ENCODE measurements at regions not wholly inside any gene's neighbourhood (a gene's known extent, or its start where the extent isn't known, plus 50 kb on each side); places are given as distances from the start of the nearest gene placed in this dataset.
"Not testable (repeated sequence)": the region's sequence is repeated elsewhere in the genome, so short reads cannot be mapped to it uniquely, and the experiment has no call there.

DNA sequence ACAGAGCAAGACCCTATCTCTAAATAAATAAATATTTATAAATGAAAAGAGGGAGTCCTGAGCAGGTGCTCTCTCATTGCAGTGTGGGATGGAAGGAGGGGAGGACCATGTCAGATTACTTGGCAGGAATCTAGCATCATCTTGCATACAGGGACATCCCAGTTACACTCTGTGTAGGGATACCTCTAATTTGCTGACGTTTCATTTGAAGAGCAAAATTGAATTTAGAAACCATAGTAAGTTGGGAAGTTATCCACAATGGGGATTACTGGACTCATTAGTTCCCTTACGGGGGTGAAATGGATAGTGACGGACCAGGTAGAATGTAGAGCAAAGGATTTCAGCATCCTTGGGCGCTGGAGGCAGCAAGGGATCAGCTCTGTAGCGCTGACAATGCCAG, 52.1 kb downstream of the ARHGEF18 start:
- no peak for DNase-seq (ENCODE audit: low read depth in 2 of 2)

DNA sequence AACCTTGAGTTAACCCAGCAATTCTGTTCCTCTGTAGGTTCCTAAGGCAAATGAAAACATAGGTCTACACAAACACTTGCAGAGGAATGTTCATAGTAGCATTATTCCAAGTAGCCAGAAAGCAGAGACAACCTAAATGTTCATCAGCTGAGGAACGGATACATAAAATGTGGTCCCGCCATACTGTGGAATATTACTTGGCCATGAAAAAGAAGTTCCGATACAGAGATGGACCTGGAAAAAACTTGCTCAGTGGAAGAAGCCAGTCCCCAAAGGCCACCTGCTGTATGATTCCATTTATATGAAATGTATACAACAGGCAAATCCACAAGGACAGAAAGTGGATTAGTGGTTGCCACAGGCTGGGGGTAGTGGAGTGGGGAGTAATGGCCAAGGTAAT, 53.0 kb downstream of the ARHGEF18 start:
- DNase-seq (ENCODE audit: low read depth in 2 of 2) = no peak

- not testable (repeated sequence) for DNase-seq (ENCODE audit: low read depth in 2 of 2)
Measured at GRCh38 chr19:7405482-7405881, 56.7 kb downstream of the ARHGEF18 start.

GRCh38 chr19:7408251-7408650, 59.5 kb downstream of the ARHGEF18 start:
- DNase-seq (ENCODE audit: low read depth in 2 of 2) = no peak

- DNase-seq (ENCODE audit: low read depth in 2 of 2) = no peak
Measured at GRCh38 chr19:7410946-7411345, 62.2 kb downstream of the ARHGEF18 start.

DNA sequence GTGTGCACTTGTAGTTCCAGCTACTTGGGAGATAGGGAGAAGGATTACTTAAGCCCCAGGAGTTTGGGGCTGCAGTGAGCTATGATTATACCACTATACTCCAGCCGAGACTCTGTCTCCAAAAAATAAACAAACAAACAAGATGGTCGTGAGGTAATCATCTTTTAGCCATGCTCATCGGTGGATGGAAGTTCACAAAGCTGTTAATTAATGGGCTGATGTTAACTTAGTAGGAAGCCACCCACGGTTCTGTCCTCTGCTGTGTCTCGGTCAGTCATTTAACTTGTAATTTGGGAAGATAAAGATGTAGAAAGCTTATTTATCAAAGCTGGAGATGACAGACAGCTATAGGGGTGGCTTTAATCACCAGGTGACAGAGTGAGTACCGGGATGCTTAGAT, 64.9 kb downstream of the ARHGEF18 start:
- DNase-seq (ENCODE audit: low read depth in 2 of 2) = no peak

- peak in 1 of 2 donors; percentile 43 for DNase-seq (ENCODE audit: low read depth in 2 of 2)
Measured at GRCh38 chr19:7415163-7415856, 66.6 kb downstream of the ARHGEF18 start.

DNA sequence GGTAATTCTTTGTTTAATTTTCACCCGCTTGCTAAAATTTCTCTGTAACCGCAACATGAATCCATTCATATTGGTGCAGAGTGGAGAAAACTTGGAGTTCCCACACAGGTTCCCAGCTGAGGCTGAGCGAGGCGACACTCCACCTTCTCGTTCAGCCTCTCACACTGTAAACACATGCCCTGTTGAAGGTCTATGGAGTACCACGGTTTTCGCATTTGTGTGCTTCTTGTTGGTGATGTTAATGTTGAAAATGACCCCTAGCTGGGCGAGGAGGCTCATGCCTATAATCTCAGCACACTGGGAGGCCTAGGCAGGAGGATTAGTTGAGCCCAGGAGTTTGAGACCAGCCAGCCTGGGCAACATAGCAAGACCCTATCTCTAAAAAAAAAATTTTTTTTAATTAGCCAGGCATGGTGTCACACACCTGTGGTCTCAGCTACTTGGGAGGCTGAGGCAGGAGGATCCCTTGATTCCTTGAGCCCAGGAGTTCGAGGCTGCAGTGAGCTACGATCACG, 67.2 kb downstream of the ARHGEF18 start:
- no peak for DNase-seq (ENCODE audit: low read depth in 2 of 2)

DNA sequence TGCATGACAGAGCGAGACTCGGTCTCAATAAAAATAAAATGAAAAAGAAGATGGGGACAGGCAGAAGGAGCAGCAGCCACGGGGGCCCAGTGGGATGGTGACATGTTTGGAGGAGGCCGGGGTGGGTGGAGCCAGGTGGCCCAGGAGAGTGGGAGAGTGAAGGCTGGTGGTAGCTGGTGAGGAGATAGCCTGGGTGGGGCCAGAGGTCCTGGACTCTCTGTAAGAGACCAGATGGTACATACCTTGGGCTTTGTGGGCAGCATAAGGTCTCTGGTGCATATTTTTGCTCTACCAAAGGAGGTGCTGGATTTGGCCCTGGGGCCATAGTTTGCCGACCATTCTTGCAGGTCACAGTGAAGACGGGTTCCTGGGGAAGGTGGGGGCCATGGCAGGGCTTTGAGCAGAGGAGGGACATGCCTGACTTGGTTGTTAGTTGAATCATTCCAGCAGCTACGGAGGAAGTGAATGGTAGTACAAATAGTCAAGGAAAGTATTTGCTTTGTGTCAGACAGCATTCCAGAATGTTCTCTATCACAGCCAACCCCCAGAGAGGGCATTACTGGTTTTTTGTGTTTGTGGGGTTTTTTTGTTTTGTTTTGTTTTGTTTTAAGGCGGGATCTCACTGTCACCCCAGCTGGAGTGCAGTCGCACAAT, 69.1 kb downstream of the ARHGEF18 start:
- DNase-seq (ENCODE audit: low read depth in 2 of 2) = peak in 1 of 2 donors; percentile 3

- DNase-seq (ENCODE audit: low read depth in 2 of 2) = no peak
Measured at GRCh38 chr19:7418596-7418995, 69.9 kb downstream of the ARHGEF18 start.

DNA sequence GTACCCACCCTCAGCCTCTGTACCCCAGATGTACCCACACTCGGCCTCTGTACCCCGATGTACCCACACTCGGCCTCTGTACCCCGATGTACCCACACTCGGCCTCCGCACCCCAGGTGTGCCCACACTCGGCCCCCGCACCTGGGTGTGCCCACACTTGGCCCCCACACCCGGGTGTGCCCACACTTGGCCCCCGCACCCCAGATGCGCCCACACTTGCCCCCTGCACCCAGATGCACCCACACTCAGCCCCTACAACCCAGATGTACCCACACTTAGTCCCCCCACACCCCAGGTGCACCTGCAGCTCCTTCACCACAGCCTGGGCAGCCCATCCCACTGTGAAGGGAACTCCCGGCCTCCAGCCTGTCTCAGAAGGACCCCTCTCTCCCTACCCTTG, 69.7 kb downstream of the PEX11G start:
- no peak for DNase-seq (ENCODE audit: low read depth in 2 of 2)

GRCh38 chr19:7419777-7420439, 68.9 kb downstream of the PEX11G start:
- DNase-seq (ENCODE audit: low read depth in 2 of 2) = no peak

GRCh38 chr19:7421941-7422744, 66.7 kb downstream of the PEX11G start:
- DNase-seq (ENCODE audit: low read depth in 2 of 2) = no peak
